ENCODE measurements at regions not wholly inside any gene's neighbourhood (a gene's known extent, or its start where the extent isn't known, plus 50 kb on each side); places are given as distances from the start of the nearest gene placed in this dataset.
"Not testable (repeated sequence)": the region's sequence is repeated elsewhere in the genome, so short reads cannot be mapped to it uniquely, and the experiment has no call there.

GRCh38 chr16:33583702-33584101 lies 124.3 kb downstream of the TP53TG3F start:
- H3K27ac Mint-ChIP-seq; ATAC-seq (replicated peaks); H3K9me3 Mint-ChIP-seq; H3K4me3 Mint-ChIP-seq; H3K27me3 Mint-ChIP-seq; H3K36me3 Mint-ChIP-seq; H3K4me1 Mint-ChIP-seq; DNase-seq: not testable (repeated sequence)

- not testable (repeated sequence) for H3K27ac Mint-ChIP-seq; H3K9me3 Mint-ChIP-seq; DNase-seq; H3K36me3 Mint-ChIP-seq; H3K4me1 Mint-ChIP-seq; H3K4me3 Mint-ChIP-seq; ATAC-seq (replicated peaks); H3K27me3 Mint-ChIP-seq
These were observed 129.2 kb downstream of the TP53TG3F start for GRCh38 chr16:33588589-33588988.

- H3K4me3 Mint-ChIP-seq; ATAC-seq (replicated peaks); H3K36me3 Mint-ChIP-seq; DNase-seq; H3K27me3 Mint-ChIP-seq; H3K9me3 Mint-ChIP-seq; H3K27ac Mint-ChIP-seq; H3K4me1 Mint-ChIP-seq: not testable (repeated sequence)
These were observed 133.9 kb downstream of the TP53TG3F start for GRCh38 chr16:33593344-33593743.

- not testable (repeated sequence) for H3K36me3 Mint-ChIP-seq; DNase-seq; H3K27me3 Mint-ChIP-seq; H3K27ac Mint-ChIP-seq; H3K9me3 Mint-ChIP-seq; H3K4me1 Mint-ChIP-seq; H3K4me3 Mint-ChIP-seq; ATAC-seq (replicated peaks)
These were observed 135.7 kb downstream of the TP53TG3F start for GRCh38 chr16:33595074-33595473.

GRCh38 chr16:33601029-33601428 lies 141.6 kb downstream of the TP53TG3F start:
- not testable (repeated sequence) for H3K27me3 Mint-ChIP-seq, H3K4me3 Mint-ChIP-seq, DNase-seq, H3K27ac Mint-ChIP-seq, H3K4me1 Mint-ChIP-seq, H3K9me3 Mint-ChIP-seq, H3K36me3 Mint-ChIP-seq
- ATAC-seq (replicated peaks): peak; percentile 23 to 71

- not testable (repeated sequence) for DNase-seq; H3K9me3 Mint-ChIP-seq; H3K4me1 Mint-ChIP-seq; H3K27ac Mint-ChIP-seq; H3K4me3 Mint-ChIP-seq; H3K36me3 Mint-ChIP-seq; ATAC-seq (replicated peaks); H3K27me3 Mint-ChIP-seq
These were observed 164.2 kb downstream of the TP53TG3F start for GRCh38 chr16:33623535-33624077.

- H3K36me3 Mint-ChIP-seq, H3K4me3 Mint-ChIP-seq, H3K4me1 Mint-ChIP-seq, DNase-seq, H3K27ac Mint-ChIP-seq, H3K9me3 Mint-ChIP-seq, H3K27me3 Mint-ChIP-seq: not testable (repeated sequence)
- peak in 1 of 2 donors; percentile 34 for ATAC-seq (replicated peaks)
These were observed 169.5 kb downstream of the TP53TG3F start for GRCh38 chr16:33628895-33629294.

GRCh38 chr16:33631713-33632112 lies 172.3 kb downstream of the TP53TG3F start:
- not testable (repeated sequence) for H3K4me1 Mint-ChIP-seq; H3K4me3 Mint-ChIP-seq; H3K27ac Mint-ChIP-seq; ATAC-seq (replicated peaks); H3K9me3 Mint-ChIP-seq; DNase-seq; H3K36me3 Mint-ChIP-seq; H3K27me3 Mint-ChIP-seq

- not testable (repeated sequence) for H3K36me3 Mint-ChIP-seq; H3K4me1 Mint-ChIP-seq; H3K27ac Mint-ChIP-seq; H3K4me3 Mint-ChIP-seq; DNase-seq; H3K9me3 Mint-ChIP-seq; ATAC-seq (replicated peaks); H3K27me3 Mint-ChIP-seq
These were observed 174.6 kb downstream of the TP53TG3F start for GRCh38 chr16:33634057-33634456.

- H3K9me3 Mint-ChIP-seq; H3K27me3 Mint-ChIP-seq; H3K27ac Mint-ChIP-seq; ATAC-seq (replicated peaks); H3K36me3 Mint-ChIP-seq; DNase-seq; H3K4me1 Mint-ChIP-seq; H3K4me3 Mint-ChIP-seq: not testable (repeated sequence)
These were observed 177.3 kb downstream of the TP53TG3F start for GRCh38 chr16:33636760-33637159.

GRCh38 chr16:33643270-33643669 lies 183.9 kb downstream of the TP53TG3F start:
- ATAC-seq (replicated peaks): peak in 1 of 2 donors; percentile 69
- not testable (repeated sequence) for H3K27ac Mint-ChIP-seq, H3K4me1 Mint-ChIP-seq, H3K36me3 Mint-ChIP-seq, H3K27me3 Mint-ChIP-seq, H3K9me3 Mint-ChIP-seq, DNase-seq, H3K4me3 Mint-ChIP-seq

- H3K36me3 Mint-ChIP-seq, H3K4me1 Mint-ChIP-seq, H3K9me3 Mint-ChIP-seq, H3K27ac Mint-ChIP-seq, H3K4me3 Mint-ChIP-seq, H3K27me3 Mint-ChIP-seq, DNase-seq: not testable (repeated sequence)
- ATAC-seq (replicated peaks): peak in 1 of 2 donors; percentile 40
These were observed 184.4 kb downstream of the TP53TG3F start for GRCh38 chr16:33643698-33644381.

GRCh38 chr16:33646386-33646785 lies 187.0 kb downstream of the TP53TG3F start:
- not testable (repeated sequence) for DNase-seq, H3K27me3 Mint-ChIP-seq, H3K4me3 Mint-ChIP-seq, H3K27ac Mint-ChIP-seq, H3K36me3 Mint-ChIP-seq, H3K4me1 Mint-ChIP-seq, H3K9me3 Mint-ChIP-seq
- peak in 1 of 2 donors; percentile 62 for ATAC-seq (replicated peaks)

GRCh38 chr16:33655756-33656155 lies 196.3 kb downstream of the TP53TG3F start:
- DNase-seq, H3K27me3 Mint-ChIP-seq, H3K36me3 Mint-ChIP-seq, H3K27ac Mint-ChIP-seq, H3K4me1 Mint-ChIP-seq, H3K9me3 Mint-ChIP-seq, H3K4me3 Mint-ChIP-seq: not testable (repeated sequence)
- ATAC-seq (replicated peaks): peak in 1 of 2 donors; percentile 48

GRCh38 chr16:33656394-33656793 lies 197.0 kb downstream of the TP53TG3F start:
- H3K4me1 Mint-ChIP-seq, H3K4me3 Mint-ChIP-seq, H3K9me3 Mint-ChIP-seq, H3K36me3 Mint-ChIP-seq, DNase-seq, H3K27me3 Mint-ChIP-seq, H3K27ac Mint-ChIP-seq: not testable (repeated sequence)
- ATAC-seq (replicated peaks): peak; percentile 82 to 87

All from stimulated activated naive B cell treated with anti-CD40 and anti-IgM and Interleukin-4, amounts not matched to agents 10 μg/mL and 1 μg/mL and 100 μg/mL, for 72 hours (primary cell).